ENCODE measurements at regions not wholly inside any gene's neighbourhood (a gene's known extent, or its start where the extent isn't known, plus 50 kb on each side); places are given as distances from the start of the nearest gene placed in this dataset.

- intact Hi-C loops (cut with micrococcal nuclease) = no loop called here
- no peaks in the 10 kb centered on the region for H3K27me3 Mint-ChIP-seq (ENCODE audit: insufficient read depth)
- no peaks in the 10 kb centered on the region for H3K36me3 Mint-ChIP-seq (ENCODE audit: low read depth)
- H3K4me3 Mint-ChIP-seq = no peak overlapping the region
- no peak for DNase-seq (ENCODE audit: low spot score)
- no peak overlapping the region for H3K27ac Mint-ChIP-seq
- H3K9me3 Mint-ChIP-seq = peaks cover 13% of the 10 kb centered on the region
- H3K4me1 Mint-ChIP-seq (ENCODE audit: low read depth) = no peaks in the 10 kb centered on the region
These were observed 341.7 kb upstream of the CHORDC1 start for GRCh38 chr11:90564531-90564930.

DNA sequence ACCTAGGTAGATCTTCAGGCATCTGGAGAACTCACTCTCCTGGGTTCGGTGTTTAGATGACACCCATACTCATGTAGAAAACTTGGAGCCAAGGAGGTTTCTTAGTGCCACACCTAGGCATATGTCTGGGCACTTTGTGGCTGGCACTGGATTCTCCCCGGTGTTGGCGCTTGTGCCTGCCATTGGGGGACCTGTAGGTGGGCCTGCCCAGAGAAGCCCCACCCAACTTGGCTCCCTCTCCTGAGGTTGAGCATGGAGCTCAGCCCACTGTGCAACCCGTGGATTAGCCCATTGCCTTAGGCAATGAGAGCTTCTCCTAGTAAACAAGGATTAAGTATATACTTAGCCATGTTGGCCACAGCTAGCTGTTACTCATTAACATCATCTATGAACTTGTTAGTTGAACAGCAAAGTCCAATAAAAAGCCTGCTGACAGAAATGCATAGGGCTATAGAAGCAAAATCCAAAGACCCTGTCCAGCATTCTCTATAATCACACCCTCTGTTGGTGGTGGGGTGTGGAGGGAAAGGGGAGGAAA lies 335.5 kb upstream of the CHORDC1 start:
- peaks cover 13% of the 10 kb centered on the region for H3K9me3 Mint-ChIP-seq
- no peak for DNase-seq (ENCODE audit: low spot score)
- no peak overlapping the region for H3K27ac Mint-ChIP-seq
- H3K36me3 Mint-ChIP-seq (ENCODE audit: low read depth) = no peaks in the 10 kb centered on the region
- H3K27me3 Mint-ChIP-seq (ENCODE audit: insufficient read depth) = no peaks in the 10 kb centered on the region
- H3K4me1 Mint-ChIP-seq (ENCODE audit: low read depth) = no peaks in the 10 kb centered on the region
- H3K4me3 Mint-ChIP-seq = no peak overlapping the region
- intact Hi-C loops (cut with micrococcal nuclease) = no loop called here

- Mint-ChIP-seq H3K4me1 (ENCODE audit: low read depth) (no peaks in the 10 kb centered on the region), H3K4me3 (no peak overlapping the region), H3K27ac (no peak overlapping the region), H3K9me3 (peaks cover 13% of the 10 kb centered on the region), H3K36me3 (ENCODE audit: low read depth) (no peaks in the 10 kb centered on the region), H3K27me3 (ENCODE audit: insufficient read depth) (no peaks in the 10 kb centered on the region)
- DNase-seq (ENCODE audit: low spot score) = no peak
- intact Hi-C loops (cut with micrococcal nuclease) = no loop called here
These were observed 333.8 kb upstream of the CHORDC1 start for GRCh38 chr11:90556606-90557005.

- no peaks in the 10 kb centered on the region for H3K4me1 Mint-ChIP-seq (ENCODE audit: low read depth)
- H3K27me3 Mint-ChIP-seq (ENCODE audit: insufficient read depth) = no peaks in the 10 kb centered on the region
- DNase-seq (ENCODE audit: low spot score) = no peak
- H3K27ac Mint-ChIP-seq = no peak overlapping the region
- intact Hi-C loops (cut with micrococcal nuclease) = no loop called here
- H3K9me3 Mint-ChIP-seq = peaks cover 13% of the 10 kb centered on the region
- no peaks in the 10 kb centered on the region for H3K36me3 Mint-ChIP-seq (ENCODE audit: low read depth)
- H3K4me3 Mint-ChIP-seq = no peak overlapping the region
These were observed 333.2 kb upstream of the CHORDC1 start for GRCh38 chr11:90556026-90556425.

DNA sequence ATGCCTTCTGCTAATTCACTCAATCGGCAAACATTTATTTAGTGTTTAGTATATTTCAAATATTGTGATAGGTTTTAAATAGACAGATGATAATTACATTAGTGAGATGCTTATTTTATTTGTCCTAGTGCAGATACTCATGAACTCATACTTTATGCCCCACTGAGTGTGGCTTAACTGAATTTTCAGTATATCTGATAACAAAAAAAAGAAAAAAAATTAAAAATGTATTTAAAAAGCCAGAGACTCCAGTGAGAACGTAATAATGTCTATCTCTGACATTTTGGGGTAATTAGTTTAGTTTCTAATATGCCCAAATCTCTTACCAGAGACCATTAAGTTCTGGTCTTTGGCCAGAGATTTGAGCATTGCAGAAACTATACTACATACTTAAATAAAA lies 332.6 kb upstream of the CHORDC1 start:
- intact Hi-C loops (cut with micrococcal nuclease) = no loop called here
- Mint-ChIP-seq H3K27me3 (ENCODE audit: insufficient read depth) (no peaks in the 10 kb centered on the region), H3K27ac (no peak overlapping the region), H3K36me3 (ENCODE audit: low read depth) (no peaks in the 10 kb centered on the region), H3K4me1 (ENCODE audit: low read depth) (no peaks in the 10 kb centered on the region), H3K9me3 (peaks cover 9% of the 10 kb centered on the region), H3K4me3 (no peak overlapping the region)
- no peak for DNase-seq (ENCODE audit: low spot score)

- Mint-ChIP-seq H3K36me3 (ENCODE audit: low read depth) (no peaks in the 10 kb centered on the region), H3K9me3 (no peaks in the 10 kb centered on the region), H3K27ac (no peak overlapping the region), H3K4me3 (no peak overlapping the region), H3K27me3 (ENCODE audit: insufficient read depth) (no peaks in the 10 kb centered on the region), H3K4me1 (ENCODE audit: low read depth) (no peaks in the 10 kb centered on the region)
- intact Hi-C loops (cut with micrococcal nuclease) = no loop called here
- DNase-seq (ENCODE audit: low spot score) = no peak
These were observed 319.2 kb upstream of the CHORDC1 start for GRCh38 chr11:90542092-90542491.

GRCh38 chr11:90536301-90536700 lies 313.5 kb upstream of the CHORDC1 start:
- Mint-ChIP-seq H3K4me3 (no peak overlapping the region), H3K27ac (no peak overlapping the region), H3K36me3 (ENCODE audit: low read depth) (no peaks in the 10 kb centered on the region), H3K27me3 (ENCODE audit: insufficient read depth) (no peaks in the 10 kb centered on the region), H3K9me3 (no peaks in the 10 kb centered on the region), H3K4me1 (ENCODE audit: low read depth) (no peaks in the 10 kb centered on the region)
- DNase-seq (ENCODE audit: low spot score) = no peak
- intact Hi-C loops (cut with micrococcal nuclease) = no loop called here

GRCh38 chr11:90532125-90532524 lies 309.3 kb upstream of the CHORDC1 start:
- no peaks in the 10 kb centered on the region for H3K4me1 Mint-ChIP-seq (ENCODE audit: low read depth)
- H3K27ac Mint-ChIP-seq = no peak overlapping the region
- no peak for DNase-seq (ENCODE audit: low spot score)

DNA sequence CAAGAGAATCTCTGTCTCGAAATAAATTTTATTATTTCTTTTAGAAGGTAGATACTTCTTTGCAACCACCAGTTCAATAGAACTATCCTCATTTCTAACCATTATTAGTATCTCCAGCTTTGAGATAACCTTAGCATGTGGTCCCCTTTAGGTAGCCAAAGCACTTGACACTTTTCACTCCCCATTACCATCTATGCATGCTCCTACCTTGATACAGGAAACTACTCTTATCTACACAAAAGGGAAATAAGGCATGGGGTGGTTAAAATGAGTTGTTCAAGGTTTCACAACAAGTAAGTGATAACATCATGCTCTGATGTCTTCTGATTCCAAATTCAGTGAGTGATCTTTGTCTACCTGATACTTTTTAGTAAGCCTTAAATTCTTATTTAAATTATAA lies 308.2 kb upstream of the CHORDC1 start:
- Mint-ChIP-seq H3K27ac (no peak overlapping the region), H3K4me3 (no peak overlapping the region), H3K4me1 (ENCODE audit: low read depth) (no peaks in the 10 kb centered on the region), H3K9me3 (no peaks in the 10 kb centered on the region), H3K36me3 (ENCODE audit: low read depth) (no peaks in the 10 kb centered on the region), H3K27me3 (ENCODE audit: insufficient read depth) (no peaks in the 10 kb centered on the region)
- intact Hi-C loops (cut with micrococcal nuclease) = no loop called here
- no peak for DNase-seq (ENCODE audit: low spot score)

More at GRCh38 chr11:90532125-90532524, 309.3 kb upstream of the CHORDC1 start:
- intact Hi-C loops (cut with micrococcal nuclease) = no loop called here
- Mint-ChIP-seq H3K4me3 (no peak overlapping the region), H3K9me3 (no peaks in the 10 kb centered on the region), H3K27me3 (ENCODE audit: insufficient read depth) (no peaks in the 10 kb centered on the region), H3K36me3 (ENCODE audit: low read depth) (no peaks in the 10 kb centered on the region)

GRCh38 chr11:90525962-90526361 lies 303.1 kb upstream of the CHORDC1 start:
- H3K4me3 Mint-ChIP-seq = no peak overlapping the region
- intact Hi-C loops (cut with micrococcal nuclease) = no loop called here

GRCh38 chr11:90512846-90513245 lies 290.0 kb upstream of the CHORDC1 start:
- Mint-ChIP-seq H3K4me3 (no peak overlapping the region), H3K27me3 (ENCODE audit: insufficient read depth) (no peaks in the 10 kb centered on the region), H3K4me1 (ENCODE audit: low read depth) (no peaks in the 10 kb centered on the region), H3K36me3 (ENCODE audit: low read depth) (no peaks in the 10 kb centered on the region), H3K9me3 (no peaks in the 10 kb centered on the region), H3K27ac (no peak overlapping the region)
- no peak for DNase-seq (ENCODE audit: low spot score)
- intact Hi-C loops (cut with micrococcal nuclease) = no loop called here

More at GRCh38 chr11:90525962-90526361, 303.1 kb upstream of the CHORDC1 start:
- H3K4me1 Mint-ChIP-seq (ENCODE audit: low read depth) = no peaks in the 10 kb centered on the region
- H3K27ac Mint-ChIP-seq = no peak overlapping the region
- H3K27me3 Mint-ChIP-seq (ENCODE audit: insufficient read depth) = no peaks in the 10 kb centered on the region
- no peaks in the 10 kb centered on the region for H3K36me3 Mint-ChIP-seq (ENCODE audit: low read depth)
- no peaks in the 10 kb centered on the region for H3K9me3 Mint-ChIP-seq
- no peak for DNase-seq (ENCODE audit: low spot score)

DNA sequence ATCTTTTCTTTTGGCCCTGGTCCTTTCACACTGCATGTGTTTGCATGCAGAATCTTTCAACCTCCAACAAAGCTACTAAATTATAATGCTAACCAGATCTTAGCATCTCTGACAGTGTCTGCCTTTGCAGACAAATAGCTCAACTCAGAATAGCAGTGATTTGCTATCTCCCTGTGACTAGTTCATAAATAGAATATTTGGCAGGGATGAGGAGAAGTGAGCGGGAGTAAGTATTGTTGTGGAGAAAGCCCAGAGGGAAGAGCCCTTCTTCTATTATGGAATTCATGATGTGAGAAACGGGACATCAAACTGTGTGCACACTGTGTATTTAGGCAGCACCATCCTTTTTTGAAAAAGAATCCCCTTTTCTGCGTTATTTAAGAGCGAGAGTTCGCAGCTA lies 288.0 kb upstream of the CHORDC1 start:
- Mint-ChIP-seq H3K36me3 (ENCODE audit: low read depth) (no peaks in the 10 kb centered on the region), H3K9me3 (no peaks in the 10 kb centered on the region), H3K27me3 (ENCODE audit: insufficient read depth) (no peaks in the 10 kb centered on the region), H3K27ac (no peak overlapping the region), H3K4me1 (ENCODE audit: low read depth) (no peaks in the 10 kb centered on the region), H3K4me3 (no peak overlapping the region)
- DNase-seq (ENCODE audit: low spot score) = no peak
- intact Hi-C loops (cut with micrococcal nuclease) = no loop called here

- Mint-ChIP-seq H3K4me1 (ENCODE audit: low read depth) (no peaks in the 10 kb centered on the region), H3K36me3 (ENCODE audit: low read depth) (no peaks in the 10 kb centered on the region), H3K27me3 (ENCODE audit: insufficient read depth) (no peaks in the 10 kb centered on the region), H3K27ac (no peak overlapping the region), H3K4me3 (no peak overlapping the region), H3K9me3 (peaks cover 10% of the 10 kb centered on the region)
- DNase-seq (ENCODE audit: low spot score) = no peak
- intact Hi-C loops (cut with micrococcal nuclease) = no loop called here
These were observed 278.2 kb upstream of the CHORDC1 start for GRCh38 chr11:90500922-90501568.

- intact Hi-C loops (cut with micrococcal nuclease) = no loop called here
- H3K4me1 Mint-ChIP-seq (ENCODE audit: low read depth) = no peaks in the 10 kb centered on the region
These were observed 273.9 kb upstream of the CHORDC1 start for GRCh38 chr11:90496722-90497121.

More at GRCh38 chr11:90496722-90497121, 273.9 kb upstream of the CHORDC1 start:
- Mint-ChIP-seq H3K4me3 (no peak overlapping the region), H3K27me3 (ENCODE audit: insufficient read depth) (no peaks in the 10 kb centered on the region), H3K27ac (no peak overlapping the region), H3K9me3 (peaks cover 14% of the 10 kb centered on the region), H3K36me3 (ENCODE audit: low read depth) (no peaks in the 10 kb centered on the region)
- DNase-seq (ENCODE audit: low spot score) = no peak
